Motor neuron (in vitro differentiated cells): ENCODE measurements at regions not wholly inside any gene's neighbourhood (a gene's known extent, or its start where the extent isn't known, plus 50 kb on each side); places are given as distances from the start of the nearest gene placed in this dataset.
"Not testable (repeated sequence)": the region's sequence is repeated elsewhere in the genome, so short reads cannot be mapped to it uniquely, and the experiment has no call there.

Experiments
- ATAC-seq, 8 experiments: fragments of 200-7000 bp; cut with Tn5 transposase; replicated peaks in 6 of 8; 2 replicates each; pipeline ENCODE4 v1.8.0; 2021; ENCODE audit warnings: mild to moderate bottlenecking in 8 of 8, moderate library complexity in 8 of 8
- H3K27ac ChIP-seq, 2 donors: fragments of 250-450 bp; sonication (Bioruptor Pico); 2 replicates each; pipeline ENCODE4 v1.9.0; 2021; ENCODE audit warnings: antibody characterized with exemption in 2 of 2, mild to moderate bottlenecking in 2 of 2, moderate library complexity in 1 of 2
- H3K4me1 ChIP-seq, 2 donors: fragments of 250-450 bp; sonication (Bioruptor Pico); replicated peaks in 1 of 2; 2 replicates each; pipeline ENCODE4 v1.6.1; 2021; ENCODE audit warnings: antibody characterized with exemption in 2 of 2, mild to moderate bottlenecking in 2 of 2, moderate library complexity in 1 of 2
- H3K4me3 ChIP-seq, 5 donors: fragments of 250-450 bp; sonication (Bioruptor Pico); 2 replicates each; pipeline ENCODE4 v1.9.0; 2021; ENCODE audit warnings: antibody characterized with exemption in 5 of 5, mild to moderate bottlenecking in 5 of 5, moderate library complexity in 4 of 5
- WGBS, 10 experiments: fragments of 450-650 bp; shearing (Covaris generic); methylation state at CpG; one replicate each; pipeline ENCODE4 v1.0.0; 2022; 5-methylcytosine and 5-hydroxymethylcytosine counted together
- in situ Hi-C, 9 experiments: fragments of 400-800 bp; cut with MboI; loops; one replicate each; pipeline ENCODE4 v1.15.0; 2021; ENCODE audit warnings: low sequenced_read_pairs in 9 of 9, low pct_unique_long_range_greater_than_20kb in 2 of 9; ENCODE audit not compliant: unreplicated experiment in 9 of 9

DNA sequence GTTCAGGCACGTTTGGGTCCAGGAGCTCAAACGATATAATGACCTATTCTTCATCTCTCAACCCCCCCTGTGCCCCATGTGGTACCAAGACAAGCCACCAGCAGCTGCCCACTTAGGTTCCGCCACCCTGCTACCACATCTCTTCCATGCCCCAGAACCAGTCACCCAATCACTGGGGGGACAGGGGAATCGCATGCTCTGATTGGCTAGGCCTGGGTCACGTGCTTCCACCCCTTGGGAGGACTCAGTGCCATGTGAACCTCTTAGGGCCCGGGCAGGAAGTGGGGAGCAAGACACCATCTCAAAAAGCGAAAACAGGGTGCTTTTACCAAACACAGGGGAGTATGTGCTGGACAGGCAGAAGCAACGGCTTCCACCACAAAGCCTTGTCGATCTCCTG lies 91.3 kb downstream of the KATNIP start:
- 70 to 100% (median 94%) methylated on average over 1 to 4 of the region's 9 CpGs; no CpG with 5 or more reads in 3 of the 10 experiments for WGBS, 10 experiments
- in situ Hi-C loops, result loop anchor here in 1 of 9 experiments (25.0 kb wide), 1 partner anchor 421 kb away; the partner anchor contains the start of gene GSG1L

GRCh38 chr16:27641734-27642415 lies 91.9 kb downstream of the KATNIP start:
- not testable (repeated sequence) for H3K4me3 ChIP-seq, ATAC-seq, H3K27ac ChIP-seq
- in situ Hi-C loops, result loop anchor here in 1 of 9 experiments (25.0 kb wide), 1 partner anchor 420 kb away; the partner anchor contains the start of gene GSG1L
- 58 to 100% (median 97%) methylated on average over 1 to 5 of the region's 10 CpGs; no CpG with 5 or more reads in 2 of the 10 experiments for WGBS, 10 experiments
- peaks cover 14 to 30% of the 10 kb centered on the region in 2 donors for H3K4me1 ChIP-seq

More for the DNA sequence above, 91.3 kb downstream of the KATNIP start:
- H3K4me1 ChIP-seq, result peaks cover 16 to 30% of the 10 kb centered on the region in 2 donors
- no peak overlapping the region for H3K4me3 ChIP-seq
- ATAC-seq, result no peak
- H3K27ac ChIP-seq, result no peak overlapping the region

GRCh38 chr16:27642756-27643155 lies 92.8 kb downstream of the KATNIP start:
- WGBS, 10 experiments, result 30 to 100% (median 96%) methylated on average over 1 to 2 of the region's 4 CpGs; no CpG with 5 or more reads in 4 of the 10 experiments
- no peak overlapping the region for H3K4me3 ChIP-seq
- peaks cover 14 to 30% of the 10 kb centered on the region in 2 donors for H3K4me1 ChIP-seq
- no peak overlapping the region for H3K27ac ChIP-seq
- in situ Hi-C loops, result loop anchor here in 1 of 9 experiments (25.0 kb wide), 1 partner anchor 420 kb away; the partner anchor contains the start of gene GSG1L
- peak in 3 of 8 experiments; percentile 7 to 69 (median 22) for ATAC-seq

DNA sequence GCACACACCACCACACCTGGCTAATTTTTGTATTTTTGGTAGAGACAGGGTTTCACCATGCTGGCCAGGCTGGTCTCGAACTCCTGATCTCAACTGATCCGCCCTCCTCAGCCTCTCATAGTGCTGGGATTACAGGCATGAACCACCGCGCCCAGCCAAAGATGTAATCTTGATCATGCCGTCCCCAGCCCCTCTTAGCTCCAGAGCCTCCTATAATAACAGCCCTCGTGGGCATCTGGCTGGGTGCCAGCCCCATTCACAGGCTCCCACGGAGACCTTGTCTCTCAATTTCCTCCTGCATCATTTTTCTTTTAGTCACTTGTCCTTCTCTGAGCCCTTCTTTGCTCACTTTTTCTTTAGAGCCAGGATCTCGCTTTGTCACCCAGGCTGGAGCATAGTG lies 94.2 kb downstream of the KATNIP start:
- ATAC-seq, result no peak
- 64 to 100% (median 92%) methylated on average over 1 to 6 of the region's 8 CpGs; no CpG with 5 or more reads in 1 of the 10 experiments for WGBS, 10 experiments
- H3K4me3 ChIP-seq, result no peak overlapping the region
- H3K4me1 ChIP-seq, result peaks cover 9 to 18% of the 10 kb centered on the region in 2 donors
- H3K27ac ChIP-seq, result no peak overlapping the region
- in situ Hi-C loops, result loop anchor here in 1 of 9 experiments (25.0 kb wide), 1 partner anchor 418 kb away; the partner anchor contains the start of gene GSG1L

GRCh38 chr16:27645396-27645795 lies 95.5 kb downstream of the KATNIP start:
- Histone ChIP-seq H3K4me1 (peaks cover 4 to 5% of the 10 kb centered on the region in 2 donors), H3K27ac (no peak overlapping the region), H3K4me3 (no peak overlapping the region)
- WGBS, 10 experiments, result 93 to 100% (median 100%) methylated on average over 1 to 5 of the region's 5 CpGs; no CpG with 5 or more reads in 3 of the 10 experiments
- in situ Hi-C loops, result loop anchor here in 1 of 9 experiments (25.0 kb wide), 1 partner anchor 417 kb away; the partner anchor contains the start of gene GSG1L
- no peak for ATAC-seq

GRCh38 chr16:27646806-27647205 lies 96.9 kb downstream of the KATNIP start:
- Histone ChIP-seq H3K4me1 (no peaks in the 10 kb centered on the region), H3K27ac (no peak overlapping the region), H3K4me3 (no peak overlapping the region)
- 67% methylated on average over 1 of the region's 5 CpGs; no CpG with 5 or more reads in 9 of the 10 experiments for WGBS, 10 experiments
- in situ Hi-C loops, result loop anchor here in 1 of 9 experiments (25.0 kb wide), 1 partner anchor 415 kb away; the partner anchor contains the start of gene GSG1L
- peak in 2 of 8 experiments; percentile 38 to 76 for ATAC-seq

GRCh38 chr16:27649021-27649420 lies 99.1 kb downstream of the KATNIP start:
- Histone ChIP-seq H3K4me3 (no peak overlapping the region), H3K27ac (no peak overlapping the region), H3K4me1 (no peaks in the 10 kb centered on the region)
- in situ Hi-C loops, result loop anchor here in 1 of 9 experiments (25.0 kb wide), 1 partner anchor 413 kb away; the partner anchor contains the start of gene GSG1L
- no peak for ATAC-seq
- 67 to 100% (median 86%) methylated on average over 1 to 7 of the region's 7 CpGs; no CpG with 5 or more reads in 1 of the 10 experiments for WGBS, 10 experiments

DNA sequence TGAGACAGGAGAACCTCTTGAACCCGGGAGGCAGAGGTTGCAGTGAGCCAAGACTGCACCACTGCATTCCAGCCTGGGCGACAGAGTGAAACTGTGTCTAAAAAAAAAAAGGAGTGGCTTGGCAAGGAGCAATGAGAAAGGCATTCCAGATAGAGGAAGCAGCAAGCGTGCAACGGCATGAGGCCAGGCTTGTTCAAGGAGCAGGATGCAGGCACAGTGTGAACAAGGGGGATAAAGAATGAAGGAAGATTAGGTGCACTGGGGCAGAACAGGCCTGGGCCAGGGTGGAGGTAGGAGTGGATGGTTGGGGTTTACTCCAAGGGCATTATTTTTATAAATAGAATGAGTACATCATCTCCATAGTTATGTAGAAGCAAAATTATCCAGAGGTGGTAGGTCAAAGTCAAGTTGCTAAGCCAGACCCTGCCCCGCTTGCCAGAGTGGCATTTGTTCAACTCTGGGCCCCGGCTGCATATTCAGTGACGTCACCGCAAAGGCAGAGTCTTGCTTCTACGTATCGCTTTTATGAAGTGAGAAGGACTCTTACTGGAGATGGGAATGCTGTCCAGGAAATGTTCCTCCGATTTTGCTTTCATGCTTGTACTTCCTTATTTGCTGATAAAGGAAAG lies 100.2 kb downstream of the KATNIP start:
- 48 to 97% (median 90%) methylated on average over 2 to 11 of the region's 11 CpGs for WGBS, 10 experiments
- Histone ChIP-seq H3K27ac (no peak overlapping the region), H3K4me3 (no peak overlapping the region), H3K4me1 (no peaks in the 10 kb centered on the region)
- in situ Hi-C loops, result no loop called here
- ATAC-seq, result no peak

- Histone ChIP-seq H3K4me1 (no peaks in the 10 kb centered on the region), H3K4me3 (no peak overlapping the region), H3K27ac (no peak overlapping the region)
- in situ Hi-C loops, result no loop called here
- WGBS, 10 experiments, result 60 to 87% (median 77%) methylated on average over 1 to 6 of the region's 6 CpGs; no CpG with 5 or more reads in 1 of the 10 experiments
- peak in 1 of 8 experiments; percentile 49 for ATAC-seq
Observed at GRCh38 chr16:27651301-27651700, 101.4 kb downstream of the KATNIP start.

DNA sequence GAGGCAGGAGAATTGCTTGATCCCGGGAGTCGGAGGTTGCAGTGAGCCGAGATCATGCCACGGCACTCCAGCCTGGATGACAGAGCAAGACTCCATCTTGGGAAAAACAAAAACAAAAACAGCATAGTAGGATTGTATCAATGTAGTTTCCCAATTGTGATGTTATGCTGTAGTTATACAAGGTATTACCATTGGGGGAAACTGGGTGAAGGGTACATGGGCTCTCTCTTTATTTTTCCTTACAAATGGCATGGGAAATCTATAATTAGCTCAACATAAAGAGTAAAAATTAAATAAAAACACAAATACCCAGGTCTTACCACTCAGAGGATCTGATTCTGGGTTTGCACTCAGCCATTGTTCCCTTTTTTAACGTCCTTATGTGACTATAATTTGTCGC lies 107.9 kb downstream of the KATNIP start:
- 73 to 100% (median 97%) methylated on average over 1 to 6 of the region's 6 CpGs; no CpG with 5 or more reads in 2 of the 10 experiments for WGBS, 10 experiments
- no peak overlapping the region for H3K27ac ChIP-seq
- ATAC-seq, result no peak
- H3K4me1 ChIP-seq, result no peaks in the 10 kb centered on the region
- no peak overlapping the region for H3K4me3 ChIP-seq
- in situ Hi-C loops, result no loop called here

DNA sequence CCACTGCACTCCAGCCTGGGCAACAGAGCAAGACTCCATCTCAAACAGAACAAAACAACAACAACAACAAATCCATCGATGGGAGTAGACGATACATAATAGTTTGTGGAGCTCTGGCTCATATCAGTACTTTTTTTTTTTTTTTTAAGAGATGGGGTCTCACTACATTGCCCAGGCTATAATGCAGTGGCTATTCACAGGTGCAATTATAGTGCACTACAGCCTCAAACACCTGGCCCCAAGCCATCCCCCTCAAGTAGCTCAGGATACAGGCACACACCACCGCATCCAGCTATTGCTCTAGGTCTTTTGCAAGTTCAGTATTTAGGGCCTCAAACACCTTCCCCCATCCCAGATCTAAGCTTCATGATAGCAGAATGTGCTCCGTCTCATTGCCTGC lies 110.6 kb downstream of the KATNIP start:
- no peak overlapping the region for H3K27ac ChIP-seq
- ATAC-seq, result no peak
- no peak overlapping the region for H3K4me3 ChIP-seq
- no peaks in the 10 kb centered on the region for H3K4me1 ChIP-seq
- WGBS, 10 experiments, result 60 to 100% (median 99%) methylated on average over 1 to 4 of the region's 4 CpGs; no CpG with 5 or more reads in 4 of the 10 experiments
- in situ Hi-C loops, result no loop called here

- H3K4me1 ChIP-seq, in situ Hi-C loops, ATAC-seq, H3K27ac ChIP-seq, H3K4me3 ChIP-seq: not testable (repeated sequence)
- 94 to 100% (median 99%) methylated on average over 1 to 7 of the region's 7 CpGs for WGBS, 10 experiments
Observed at GRCh38 chr16:27663235-27663634, 113.3 kb downstream of the KATNIP start.

DNA sequence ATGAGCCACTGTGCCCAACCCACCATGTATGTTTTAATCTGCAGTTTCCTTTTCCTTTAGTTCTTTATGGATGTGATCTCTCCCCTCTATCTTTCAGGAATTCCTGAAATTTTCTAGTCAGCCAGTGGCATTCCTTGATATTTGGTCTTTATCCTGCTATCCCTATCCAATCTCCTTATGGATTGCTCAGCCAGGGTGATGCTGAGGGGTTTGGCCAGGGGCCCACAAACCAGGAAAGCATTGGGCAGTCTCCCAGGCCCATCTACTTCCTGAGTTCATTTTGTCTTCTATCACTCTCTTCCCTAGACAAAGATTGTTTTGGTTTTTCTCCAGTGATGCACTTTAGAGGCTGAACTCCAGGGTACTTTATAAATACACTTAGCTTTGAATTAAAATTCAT lies 115.9 kb downstream of the KATNIP start:
- Histone ChIP-seq H3K4me3 (no peak overlapping the region), H3K27ac (no peak overlapping the region), H3K4me1 (no peaks in the 10 kb centered on the region)
- ATAC-seq, result no peak
- in situ Hi-C loops, result no loop called here
